HG03280 (cell line): ENCODE measurements at regions not wholly inside any gene's neighbourhood (a gene's known extent, or its start where the extent isn't known, plus 50 kb on each side); places are given as distances from the start of the nearest gene placed in this dataset.

Experiments used
- ATAC-seq: cut with Tn5 transposase; IDR thresholded peaks from one replicate; pipeline ENCODE4 v1.9.1; 2021; ENCODE audit warnings: mild to moderate bottlenecking, moderate library complexity; ENCODE audit not compliant: unreplicated experiment

GRCh38 chr7:9785211-9785610 is 1188.5 kb upstream of the PHF14 start:
- ATAC-seq, result no peak

- no peak for ATAC-seq
Observed at GRCh38 chr7:9796241-9796640, 1177.4 kb upstream of the PHF14 start.

- no peak for ATAC-seq
Observed at GRCh38 chr7:9822458-9823290, 1151.0 kb upstream of the PHF14 start.

- no peak for ATAC-seq
Observed at GRCh38 chr7:9835199-9835598, 1138.5 kb upstream of the PHF14 start.

GRCh38 chr7:9836671-9837070 is 1137.0 kb upstream of the PHF14 start:
- ATAC-seq, result no peak

- ATAC-seq, result no peak
Observed at GRCh38 chr7:9842301-9842700, 1131.4 kb upstream of the PHF14 start.

- no peak for ATAC-seq
Observed at GRCh38 chr7:9846902-9847301, 1126.8 kb upstream of the PHF14 start.

- no peak for ATAC-seq
Observed at GRCh38 chr7:9854605-9855004, 1119.1 kb upstream of the PHF14 start.

GRCh38 chr7:9856668-9857067 is 1117.0 kb upstream of the PHF14 start:
- ATAC-seq, result no peak

- ATAC-seq, result no peak
Observed at GRCh38 chr7:9863545-9863944, 1110.1 kb upstream of the PHF14 start.

- no peak for ATAC-seq
Observed at GRCh38 chr7:9869151-9869550, 1104.5 kb upstream of the PHF14 start.

- ATAC-seq, result no peak
Observed at GRCh38 chr7:9869566-9869965, 1104.1 kb upstream of the PHF14 start.

GRCh38 chr7:9870674-9871073 is 1103.0 kb upstream of the PHF14 start:
- no peak for ATAC-seq

GRCh38 chr7:9874182-9874581 is 1099.5 kb upstream of the PHF14 start:
- ATAC-seq, result no peak

- ATAC-seq, result no peak
Observed at GRCh38 chr7:9876053-9876452, 1097.6 kb upstream of the PHF14 start.

- ATAC-seq, result no peak
Observed at GRCh38 chr7:9889554-9889953, 1084.1 kb upstream of the PHF14 start.

- ATAC-seq, result no peak
Observed at GRCh38 chr7:9890092-9890491, 1083.6 kb upstream of the PHF14 start.

- no peak for ATAC-seq
Observed at GRCh38 chr7:9891056-9891455, 1082.6 kb upstream of the PHF14 start.

- ATAC-seq, result no peak
Observed at GRCh38 chr7:9900339-9900738, 1073.3 kb upstream of the PHF14 start.

GRCh38 chr7:9921326-9921725 is 1052.3 kb upstream of the PHF14 start:
- ATAC-seq, result no peak

GRCh38 chr7:9937944-9938631 is 1035.6 kb upstream of the PHF14 start:
- no peak for ATAC-seq

- ATAC-seq, result no peak
Observed at GRCh38 chr7:9939176-9939575, 1034.5 kb upstream of the PHF14 start.
